GM21723 (cell line): ENCODE measurements at regions not wholly inside any gene's neighbourhood (a gene's known extent, or its start where the extent isn't known, plus 50 kb on each side); places are given as distances from the start of the nearest gene placed in this dataset.
A peak's percentile ranks its signal among the peaks of the same experiment; 100 is the strongest.

Experiments used
- ATAC-seq: cut with Tn5 transposase; IDR thresholded peaks from one replicate; pipeline ENCODE4 v1.9.1; 2021; ENCODE audit warnings: mild to moderate bottlenecking, moderate library complexity; ENCODE audit not compliant: unreplicated experiment

DNA sequence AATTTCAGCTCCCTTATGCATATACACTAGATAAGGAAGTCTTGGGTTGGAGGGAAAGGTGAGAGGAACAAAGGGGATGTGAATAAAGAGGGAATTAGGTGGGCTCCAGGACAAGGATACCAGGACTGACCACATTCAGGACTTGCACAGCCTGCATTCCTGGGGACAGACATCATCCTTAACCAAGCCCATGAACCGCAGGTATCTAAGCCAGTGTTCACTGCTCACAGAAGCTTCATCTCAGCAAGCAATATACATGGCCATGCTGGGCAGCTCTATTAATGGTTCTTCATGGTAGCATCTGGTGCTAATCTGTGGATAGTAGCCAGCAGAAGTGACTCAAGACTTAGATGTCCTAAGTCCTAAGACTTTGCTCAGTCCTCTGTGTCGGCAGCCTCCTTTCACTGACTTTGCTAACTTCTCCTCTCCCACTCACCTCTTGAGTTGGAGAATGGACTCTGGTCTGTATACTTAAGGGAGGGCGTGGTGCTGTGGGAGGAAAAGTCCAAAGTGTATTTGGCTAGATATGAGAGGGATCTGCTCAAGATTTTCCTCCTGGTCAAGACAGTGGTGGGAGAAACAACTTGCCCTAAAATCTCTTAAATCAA, 136.1 kb downstream of the ASCL1 start:
- no peak for ATAC-seq

- ATAC-seq, result no peak
Observed at GRCh38 chr12:103097496-103097895, 140.0 kb downstream of the ASCL1 start.

DNA sequence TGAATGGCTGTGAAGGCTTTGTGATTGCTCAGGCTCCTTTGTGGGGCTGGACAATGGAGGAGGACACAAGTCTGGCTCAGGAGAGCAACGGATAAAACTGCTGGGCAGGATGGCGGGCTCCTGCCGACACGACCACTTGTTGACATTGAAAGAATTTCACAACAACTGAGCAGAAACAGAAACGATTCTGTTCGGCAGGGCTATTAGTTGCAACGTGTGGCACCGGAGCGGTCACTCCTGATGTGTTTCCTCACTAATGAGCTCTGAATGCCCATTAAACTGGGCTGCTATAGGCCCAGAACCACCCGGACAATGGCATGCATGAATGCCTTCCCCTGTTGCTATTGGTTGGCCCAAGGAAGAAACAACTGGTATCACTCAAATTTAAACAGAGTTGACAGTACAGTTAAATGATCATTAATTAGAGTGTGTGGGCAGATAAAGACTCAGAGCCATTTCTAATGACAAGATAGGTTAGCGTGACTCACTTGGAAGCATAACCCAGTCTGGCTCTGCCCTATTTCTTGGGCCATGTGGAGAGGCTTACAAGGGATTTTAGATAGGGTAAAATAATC, 142.9 kb downstream of the ASCL1 start:
- ATAC-seq, result no peak

DNA sequence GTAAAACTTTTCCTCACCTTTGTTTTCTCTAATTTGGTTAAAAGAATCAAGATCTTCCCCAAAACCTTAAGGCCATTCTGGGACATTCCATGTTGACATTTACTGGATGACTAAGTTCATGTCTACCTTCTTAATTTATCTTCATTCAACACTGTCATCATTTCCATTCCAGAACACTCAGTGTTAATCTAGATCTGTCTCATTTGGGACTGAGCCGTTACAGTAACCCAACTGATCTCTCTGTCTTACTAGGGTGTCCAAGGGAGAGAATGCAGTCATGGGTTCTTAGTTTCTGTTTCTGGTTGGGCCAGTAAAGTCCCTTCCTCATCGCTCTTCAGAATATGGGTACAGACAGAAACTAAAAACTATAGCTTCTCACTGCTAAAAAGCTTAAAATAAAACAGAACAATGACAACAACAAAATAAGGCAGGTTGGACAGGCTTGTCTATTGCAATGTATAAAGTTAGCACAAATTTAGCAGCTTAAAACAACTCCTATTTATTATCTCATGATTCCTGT, 144.8 kb downstream of the ASCL1 start:
- peak; percentile 84 for ATAC-seq

GRCh38 chr12:103105971-103106597, 148.6 kb downstream of the ASCL1 start:
- peak; percentile 49 for ATAC-seq

DNA sequence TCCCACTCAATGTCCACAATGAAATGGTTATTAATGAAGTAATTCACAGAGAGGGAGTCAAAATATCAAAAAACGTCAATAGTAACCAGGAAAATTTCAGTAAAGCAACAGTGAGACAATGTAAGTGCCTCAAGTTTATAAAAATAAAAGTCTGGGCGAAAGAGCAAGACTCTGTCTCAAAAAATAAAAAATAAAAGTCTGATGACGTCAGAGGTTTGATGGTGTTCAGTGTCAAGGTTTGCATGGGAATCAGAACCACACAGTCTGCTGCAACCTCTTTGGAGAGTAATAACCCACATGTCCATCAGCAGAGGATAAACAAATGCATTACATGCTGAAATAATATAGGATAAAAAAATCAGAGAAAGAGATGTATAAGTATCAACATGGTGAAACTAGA, 152.4 kb downstream of the ASCL1 start:
- ATAC-seq, result no peak

DNA sequence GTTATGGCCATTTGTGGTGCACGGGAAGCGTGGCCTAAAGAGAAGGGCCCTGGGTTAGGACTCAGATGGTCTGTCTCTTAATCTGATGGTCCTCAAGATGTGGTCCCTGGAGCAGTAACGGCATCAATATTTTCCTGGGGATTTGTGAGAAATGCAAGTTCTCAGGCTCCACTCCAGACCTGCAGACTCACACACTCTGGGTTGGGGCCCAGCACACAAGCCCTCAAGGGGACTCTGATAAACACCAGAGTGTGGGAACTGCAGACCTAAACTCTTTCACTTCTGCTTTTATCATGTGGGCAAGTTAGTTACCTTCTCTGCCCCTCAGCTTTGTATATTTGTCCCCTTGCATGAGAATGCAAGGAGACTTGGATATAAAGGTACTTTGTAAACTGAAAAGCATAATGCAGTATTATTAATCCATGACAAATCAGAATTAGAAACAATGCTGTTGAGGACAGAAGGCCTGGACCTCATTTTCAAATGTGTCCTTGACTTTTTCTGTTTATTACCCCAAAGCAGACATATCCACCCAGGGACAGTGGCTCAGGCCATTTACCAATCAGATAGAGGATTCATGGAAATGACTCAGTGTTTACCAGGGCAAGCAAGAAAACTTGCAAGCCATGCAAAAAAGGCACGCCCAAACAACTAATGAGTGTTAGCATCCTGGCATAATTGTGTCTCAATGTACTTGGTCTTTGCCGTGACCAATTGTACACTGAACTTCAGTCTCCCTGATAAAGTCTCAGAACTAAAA, 157.0 kb downstream of the ASCL1 start:
- ATAC-seq, result peak; percentile 96

GRCh38 chr12:103128862-103129501, 171.5 kb downstream of the ASCL1 start:
- no peak for ATAC-seq

GRCh38 chr12:103130564-103130963, 173.1 kb downstream of the ASCL1 start:
- no peak for ATAC-seq

DNA sequence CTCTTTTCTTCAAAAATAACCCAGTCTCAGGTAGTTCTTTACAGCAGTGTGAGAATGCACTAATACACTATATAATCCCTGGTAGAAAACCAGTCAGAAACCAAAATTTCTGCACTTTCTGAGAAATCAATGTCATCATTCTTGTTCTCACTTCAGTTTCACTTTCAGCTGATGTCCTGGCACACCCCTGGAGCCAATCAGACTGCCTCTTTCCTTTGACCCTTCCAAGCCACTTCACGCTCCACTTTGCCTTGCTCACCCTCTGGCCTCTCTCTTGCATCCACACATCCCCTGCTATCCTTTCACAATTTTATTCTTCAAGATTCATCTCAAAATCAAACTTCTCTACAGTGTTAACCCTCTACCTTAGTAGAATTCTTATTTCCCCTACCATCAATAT, 181.1 kb downstream of the ASCL1 start:
- no peak for ATAC-seq

GRCh38 chr12:103139876-103140275, 182.4 kb downstream of the ASCL1 start:
- no peak for ATAC-seq

- ATAC-seq, result no peak
Observed at GRCh38 chr12:103140286-103140685, 182.8 kb downstream of the ASCL1 start.

DNA sequence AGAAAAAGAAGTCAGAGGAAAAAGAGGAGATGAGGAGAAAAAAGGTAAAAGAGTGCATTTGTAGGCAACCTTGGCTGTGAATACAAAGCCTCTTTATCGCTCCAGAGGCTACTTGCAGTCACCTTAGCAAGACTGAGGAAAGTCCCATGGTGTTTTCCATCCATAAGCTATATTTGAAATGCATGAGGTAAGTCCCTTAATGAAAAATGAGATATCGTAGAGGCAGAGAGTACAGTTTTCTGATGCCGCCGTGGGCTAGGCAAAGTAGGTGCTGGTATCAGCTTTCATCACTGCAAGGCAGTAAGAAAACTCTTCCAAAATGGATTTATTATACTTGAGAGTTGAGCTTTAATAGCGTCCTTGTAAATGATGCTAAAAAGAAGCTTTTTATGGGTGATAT, 186.8 kb downstream of the ASCL1 start:
- no peak for ATAC-seq

DNA sequence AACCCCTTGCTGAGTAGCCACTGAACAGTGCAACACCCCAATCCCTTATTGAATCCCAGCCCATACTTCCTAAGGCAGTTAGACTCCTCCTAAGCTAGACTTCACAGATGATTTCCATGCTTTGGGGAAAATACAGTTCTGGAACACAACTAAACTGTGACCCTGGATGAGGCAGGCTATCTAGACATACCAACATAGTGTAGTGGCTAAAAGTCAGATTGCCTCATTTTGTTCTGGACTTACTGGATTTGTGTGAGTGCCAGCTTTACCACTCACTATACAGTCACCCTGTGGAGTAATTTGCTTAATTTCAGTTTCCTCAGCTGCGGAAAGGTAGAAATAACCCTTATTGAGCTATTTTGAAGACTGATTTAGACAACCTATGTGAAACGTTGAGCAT, 203.1 kb downstream of the ASCL1 start:
- no peak for ATAC-seq

- ATAC-seq, result no peak
Observed at GRCh38 chr12:103161582-103162362, 204.3 kb downstream of the ASCL1 start.

- no peak for ATAC-seq
Observed at GRCh38 chr12:103166949-103167348, 209.5 kb downstream of the ASCL1 start.

DNA sequence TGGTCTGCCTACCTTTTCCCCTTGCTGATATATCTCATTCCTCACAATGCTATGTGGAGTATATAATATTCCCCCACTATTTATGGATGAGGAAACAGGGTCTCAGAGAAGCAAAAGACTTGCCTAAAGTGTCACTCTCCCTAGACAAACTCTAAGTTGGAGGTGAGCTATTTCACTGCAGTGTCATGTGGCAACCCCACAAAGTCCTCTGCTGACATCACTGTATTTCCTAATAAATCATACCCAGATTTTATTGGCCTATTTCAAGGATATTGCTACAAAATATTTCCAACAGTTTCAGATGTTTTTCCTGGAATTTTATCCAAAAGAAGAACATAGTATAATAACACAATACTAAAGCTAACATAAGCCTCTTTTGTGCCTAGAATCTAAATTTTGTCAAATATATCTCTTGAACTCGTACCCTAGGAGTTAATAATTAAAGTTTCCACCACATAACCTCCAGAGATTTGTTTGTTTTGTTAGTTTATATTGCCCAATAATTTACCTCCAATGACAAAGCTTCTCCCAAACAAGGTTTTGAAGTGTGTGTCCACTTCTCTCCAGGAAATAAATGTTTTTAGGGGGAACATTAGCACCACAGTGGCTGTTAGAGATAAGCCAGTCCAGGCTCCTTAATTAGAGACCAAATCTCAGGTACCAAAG, 215.1 kb downstream of the ASCL1 start:
- ATAC-seq, result no peak

DNA sequence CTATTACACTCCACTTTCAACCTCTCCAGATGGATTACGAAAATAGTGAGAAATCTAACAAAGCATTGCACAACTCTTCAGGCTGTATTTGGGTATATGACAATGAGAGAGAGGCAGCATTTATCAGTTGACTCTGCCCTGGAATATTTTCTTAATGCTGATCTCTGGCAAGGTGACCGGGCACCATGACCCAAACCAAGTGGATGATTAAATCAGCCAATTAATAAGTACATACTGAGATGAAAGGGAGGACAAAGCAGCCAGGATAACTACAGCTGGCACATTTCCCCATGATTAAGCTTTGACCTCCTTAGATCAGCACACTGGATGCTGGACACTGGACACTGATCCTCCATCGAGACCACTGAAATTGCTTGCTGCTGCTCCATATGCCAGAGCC, 218.2 kb downstream of the ASCL1 start:
- no peak for ATAC-seq

- no peak for ATAC-seq
Observed at GRCh38 chr12:103177639-103178255, 220.3 kb downstream of the ASCL1 start.
